NCI-H2107 (cell line): ENCODE measurements at regions not wholly inside any gene's neighbourhood (a gene's known extent, or its start where the extent isn't known, plus 50 kb on each side); places are given as distances from the start of the nearest gene placed in this dataset.
A peak's percentile ranks its signal among the peaks of the same experiment; 100 is the strongest.

Experiments
- DNase-seq: peaks from one replicate; lab custom pipeline; 2025; lab: John Stamatoyannopoulos, UW

GRCh38 chr14:34243401-34243800 is 218.6 kb downstream of the SPTSSA start:
- DNase-seq = no peak

GRCh38 chr14:34243001-34243400 is 219.0 kb downstream of the SPTSSA start:
- DNase-seq = no peak

GRCh38 chr14:34241185-34241711 is 220.8 kb downstream of the SPTSSA start:
- no peak for DNase-seq

GRCh38 chr14:34238610-34239009 is 223.4 kb downstream of the SPTSSA start:
- no peak for DNase-seq

GRCh38 chr14:34237677-34238076 is 224.4 kb downstream of the SPTSSA start:
- DNase-seq = no peak

GRCh38 chr14:34237081-34237480 is 225.0 kb downstream of the SPTSSA start:
- DNase-seq = no peak

- DNase-seq = no peak
These were observed 226.3 kb downstream of the SPTSSA start for GRCh38 chr14:34235643-34236300.

- no peak for DNase-seq
These were observed 227.8 kb downstream of the SPTSSA start for GRCh38 chr14:34234258-34234657.

GRCh38 chr14:34233619-34234018 is 228.4 kb downstream of the SPTSSA start:
- DNase-seq = no peak

GRCh38 chr14:34232790-34233189 is 229.2 kb downstream of the SPTSSA start:
- no peak for DNase-seq

GRCh38 chr14:34231626-34232025 is 230.4 kb downstream of the SPTSSA start:
- DNase-seq = no peak

GRCh38 chr14:34229140-34229539 is 232.9 kb downstream of the SPTSSA start:
- no peak for DNase-seq

GRCh38 chr14:34228650-34228976 is 233.4 kb downstream of the SPTSSA start:
- no peak for DNase-seq

GRCh38 chr14:34227834-34228649 is 234.0 kb downstream of the SPTSSA start:
- DNase-seq = peak; percentile 79

- no peak for DNase-seq
These were observed 237.8 kb downstream of the SPTSSA start for GRCh38 chr14:34224221-34224620.

- no peak for DNase-seq
These were observed 238.5 kb downstream of the SPTSSA start for GRCh38 chr14:34223373-34224148.

GRCh38 chr14:34222867-34223266 is 239.2 kb downstream of the SPTSSA start:
- no peak for DNase-seq

- no peak for DNase-seq
These were observed 239.9 kb downstream of the SPTSSA start for GRCh38 chr14:34222122-34222521.

GRCh38 chr14:34220921-34221320 is 241.1 kb downstream of the SPTSSA start:
- no peak for DNase-seq

- DNase-seq = no peak
These were observed 241.7 kb downstream of the SPTSSA start for GRCh38 chr14:34220378-34220706.

GRCh38 chr14:34219661-34220377 is 242.2 kb downstream of the SPTSSA start:
- DNase-seq = no peak

- DNase-seq = no peak
These were observed 243.2 kb downstream of the SPTSSA start for GRCh38 chr14:34218881-34219280.
